Adrenal gland (tissue), 5 donors: ENCODE measurements at regions not wholly inside any gene's neighbourhood (a gene's known extent, or its start where the extent isn't known, plus 50 kb on each side); places are given as distances from the start of the nearest gene placed in this dataset.

ENCODE experiments used
- POLR2A ChIP-seq, 2 donors: fragments of 450-650 bp; IDR thresholded peaks; one replicate each; pipeline ENCODE4 v1.6.1; 2017; ENCODE audit warnings: antibody characterized with exemption in 2 of 2, mild to moderate bottlenecking in 2 of 2, moderate library complexity in 1 of 2
- TF ChIP-seq, protein P1 (sequence below), 6 experiments: fragments of 450-650 bp in 4 of 6; fragments of 200-600 bp in 2 of 6; sonication (generic) in 1 of 6; IDR thresholded peaks; 1 replicate in 5 of 6; 2 replicates in 1 of 6; pipeline versions ENCODE4 v1.5.1 to v1.8.0; 2016 to 2021; ENCODE audit warnings: antibody characterized with exemption in 6 of 6, mild to moderate bottlenecking in 2 of 6, moderate library complexity in 1 of 6
- donor health status: DM: no; HTN: no; CAD: no.

DNA sequence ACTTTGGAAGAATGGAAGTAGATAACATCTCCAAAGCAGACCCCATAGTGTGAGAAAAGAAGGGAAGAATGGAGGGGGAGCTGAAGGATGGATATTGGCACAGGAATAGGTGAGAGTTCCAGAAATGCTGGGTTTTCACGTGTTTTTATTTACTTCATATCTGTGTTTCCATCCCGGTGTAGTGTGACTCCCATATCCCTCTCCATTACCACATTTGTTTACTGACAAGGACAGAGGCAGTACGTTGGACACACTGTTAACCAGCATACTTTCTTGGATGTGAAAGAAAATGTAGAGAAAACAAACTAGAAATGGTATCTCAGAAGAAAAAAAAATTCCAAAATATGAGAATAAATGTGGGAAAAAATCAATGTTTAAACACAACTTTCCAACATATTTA lies 124.4 kb upstream of the PFKP start:
- no peak for TF ChIP-seq POLR2A (IDR thresholded peaks at IDR 0.05)
- TF ChIP-seq, protein P1, sequence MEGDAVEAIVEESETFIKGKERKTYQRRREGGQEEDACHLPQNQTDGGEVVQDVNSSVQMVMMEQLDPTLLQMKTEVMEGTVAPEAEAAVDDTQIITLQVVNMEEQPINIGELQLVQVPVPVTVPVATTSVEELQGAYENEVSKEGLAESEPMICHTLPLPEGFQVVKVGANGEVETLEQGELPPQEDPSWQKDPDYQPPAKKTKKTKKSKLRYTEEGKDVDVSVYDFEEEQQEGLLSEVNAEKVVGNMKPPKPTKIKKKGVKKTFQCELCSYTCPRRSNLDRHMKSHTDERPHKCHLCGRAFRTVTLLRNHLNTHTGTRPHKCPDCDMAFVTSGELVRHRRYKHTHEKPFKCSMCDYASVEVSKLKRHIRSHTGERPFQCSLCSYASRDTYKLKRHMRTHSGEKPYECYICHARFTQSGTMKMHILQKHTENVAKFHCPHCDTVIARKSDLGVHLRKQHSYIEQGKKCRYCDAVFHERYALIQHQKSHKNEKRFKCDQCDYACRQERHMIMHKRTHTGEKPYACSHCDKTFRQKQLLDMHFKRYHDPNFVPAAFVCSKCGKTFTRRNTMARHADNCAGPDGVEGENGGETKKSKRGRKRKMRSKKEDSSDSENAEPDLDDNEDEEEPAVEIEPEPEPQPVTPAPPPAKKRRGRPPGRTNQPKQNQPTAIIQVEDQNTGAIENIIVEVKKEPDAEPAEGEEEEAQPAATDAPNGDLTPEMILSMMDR (IDR thresholded peaks at IDR 0.05): no peak
